Hepatocyte (in vitro differentiated cells): ENCODE measurements at regions not wholly inside any gene's neighbourhood (a gene's known extent, or its start where the extent isn't known, plus 50 kb on each side); places are given as distances from the start of the nearest gene placed in this dataset.

ENCODE experiments used
- DNase-seq: peaks from one replicate; pipeline ENCODE4 v3.0.0-alpha.2; 2016; ENCODE audit warnings: low spot score
- H2AFZ ChIP-seq: fragments of 200-600 bp; sonication (generic); 2 replicates; pipeline ENCODE4 v1.6.0; 2016; ENCODE audit warnings: antibody characterized with exemption, mild to moderate bottlenecking
- H3K27ac ChIP-seq: fragments of 200-600 bp; sonication (generic); 2 replicates; pipeline ENCODE4 v1.5.1; 2016; ENCODE audit warnings: mild to moderate bottlenecking
- H3K27me3 ChIP-seq: fragments of 200-600 bp; sonication (generic); 2 replicates; pipeline ENCODE4 v1.6.1; 2016
- H3K36me3 ChIP-seq: fragments of 200-600 bp; sonication (generic); replicated peaks from 2 replicates; pipeline ENCODE4 v1.5.1; 2016; ENCODE audit warnings: low read depth; ENCODE audit not compliant: insufficient read depth
- H3K4me1 ChIP-seq: fragments of 200-600 bp; sonication (generic); 2 replicates; pipeline ENCODE4 v1.5.1; 2016; ENCODE audit warnings: mild to moderate bottlenecking, moderate library complexity; ENCODE audit not compliant: insufficient read depth
- H3K4me2 ChIP-seq: fragments of 200-600 bp; sonication (generic); 2 replicates; pipeline ENCODE4 v1.6.0; 2016
- H3K4me3 ChIP-seq: fragments of 200-600 bp; sonication (generic); 2 replicates; pipeline ENCODE4 v1.5.1; 2016; ENCODE audit warnings: mild to moderate bottlenecking
- H3K79me2 ChIP-seq: fragments of 200-600 bp; sonication (generic); 2 replicates; pipeline ENCODE4 v1.6.0; 2017; ENCODE audit warnings: mild to moderate bottlenecking
- H3K9me2 ChIP-seq: fragments of 200-600 bp; sonication (generic); replicated peaks from 2 replicates; pipeline ENCODE4 v1.6.0; 2017; ENCODE audit warnings: mild to moderate bottlenecking; ENCODE audit not compliant: insufficient read depth
- H3K9me3 ChIP-seq: fragments of 200-600 bp; sonication (generic); 2 replicates; pipeline ENCODE4 v1.5.1; 2016; ENCODE audit warnings: low read depth, mild to moderate bottlenecking
- H4K20me1 ChIP-seq: fragments of 200-600 bp; sonication (generic); 2 replicates; pipeline ENCODE4 v1.6.0; 2016; ENCODE audit warnings: mild to moderate bottlenecking; ENCODE audit not compliant: insufficient read depth, poor library complexity, severe bottlenecking
- EZH2 ChIP-seq: fragments of 200-600 bp; sonication (generic); IDR thresholded peaks from 2 replicates; pipeline ENCODE4 v1.6.1; 2016; ENCODE audit warnings: antibody characterized with exemption, mild to moderate bottlenecking, borderline replicate concordance
- EZH2phosphoT487 ChIP-seq: fragments of 200-600 bp; sonication (generic); IDR thresholded peaks from one replicate; pipeline ENCODE4 v1.6.1; 2018; ENCODE audit warnings: antibody characterized with exemption, mild to moderate bottlenecking, low read depth, moderate library complexity; ENCODE audit not compliant: unreplicated experiment, severe bottlenecking
- WGBS: methylation state at CpG from one replicate; pipeline ENCODE4 v1.1.6; 2016; ENCODE audit warnings: low lambda C conversion rate; ENCODE audit errors: missing lambda C conversion rate; 5-methylcytosine and 5-hydroxymethylcytosine counted together
- TF ChIP-seq, protein P1 (sequence below): fragments of 200-600 bp; sonication (generic); IDR thresholded peaks from 2 replicates; pipeline ENCODE4 v1.5.1; 2016; ENCODE audit warnings: antibody characterized with exemption, mild to moderate bottlenecking; ENCODE audit not compliant: poor library complexity

DNA sequence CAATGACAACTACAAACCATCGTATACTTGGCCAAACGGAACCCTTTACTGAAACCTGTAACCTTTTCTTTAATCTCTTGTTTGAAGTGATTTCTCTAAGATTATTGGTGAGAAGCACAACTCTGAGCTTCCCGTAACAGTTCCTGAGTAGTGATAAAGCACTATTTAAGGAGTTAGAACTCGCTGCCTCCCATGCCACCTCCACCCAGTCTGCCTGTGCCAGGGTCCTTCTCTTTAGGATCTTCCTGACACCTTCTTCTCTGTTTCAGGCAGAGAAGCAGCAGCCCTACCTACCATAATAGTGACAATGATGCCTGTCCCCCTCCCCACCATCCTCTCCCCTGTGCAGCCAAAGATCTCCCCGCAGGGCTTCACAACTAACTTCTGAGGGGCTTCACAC, 330.6 kb downstream of the ZSWIM6 start:
- H3K4me2 ChIP-seq = no peak overlapping the region
- H3K27me3 ChIP-seq = no peaks in the 10 kb centered on the region
- H3K9me2 ChIP-seq = no peaks in the 10 kb centered on the region
- TF ChIP-seq, protein P1, sequence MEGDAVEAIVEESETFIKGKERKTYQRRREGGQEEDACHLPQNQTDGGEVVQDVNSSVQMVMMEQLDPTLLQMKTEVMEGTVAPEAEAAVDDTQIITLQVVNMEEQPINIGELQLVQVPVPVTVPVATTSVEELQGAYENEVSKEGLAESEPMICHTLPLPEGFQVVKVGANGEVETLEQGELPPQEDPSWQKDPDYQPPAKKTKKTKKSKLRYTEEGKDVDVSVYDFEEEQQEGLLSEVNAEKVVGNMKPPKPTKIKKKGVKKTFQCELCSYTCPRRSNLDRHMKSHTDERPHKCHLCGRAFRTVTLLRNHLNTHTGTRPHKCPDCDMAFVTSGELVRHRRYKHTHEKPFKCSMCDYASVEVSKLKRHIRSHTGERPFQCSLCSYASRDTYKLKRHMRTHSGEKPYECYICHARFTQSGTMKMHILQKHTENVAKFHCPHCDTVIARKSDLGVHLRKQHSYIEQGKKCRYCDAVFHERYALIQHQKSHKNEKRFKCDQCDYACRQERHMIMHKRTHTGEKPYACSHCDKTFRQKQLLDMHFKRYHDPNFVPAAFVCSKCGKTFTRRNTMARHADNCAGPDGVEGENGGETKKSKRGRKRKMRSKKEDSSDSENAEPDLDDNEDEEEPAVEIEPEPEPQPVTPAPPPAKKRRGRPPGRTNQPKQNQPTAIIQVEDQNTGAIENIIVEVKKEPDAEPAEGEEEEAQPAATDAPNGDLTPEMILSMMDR = no peak
- TF ChIP-seq EZH2 = no peak
- TF ChIP-seq EZH2phosphoT487 = no peak
- H3K79me2 ChIP-seq = no peaks in the 10 kb centered on the region
- WGBS = 90% methylated on average over 5 of the region's 5 CpGs
- no peaks in the 10 kb centered on the region for H3K4me1 ChIP-seq
- no peak for DNase-seq
- no peaks in the 10 kb centered on the region for H3K36me3 ChIP-seq
- H3K9me3 ChIP-seq = no peaks in the 10 kb centered on the region
- no peaks in the 10 kb centered on the region for H4K20me1 ChIP-seq
- H3K27ac ChIP-seq = no peak overlapping the region
- no peak overlapping the region for H3K4me3 ChIP-seq
- H2AFZ ChIP-seq = no peak overlapping the region

DNA sequence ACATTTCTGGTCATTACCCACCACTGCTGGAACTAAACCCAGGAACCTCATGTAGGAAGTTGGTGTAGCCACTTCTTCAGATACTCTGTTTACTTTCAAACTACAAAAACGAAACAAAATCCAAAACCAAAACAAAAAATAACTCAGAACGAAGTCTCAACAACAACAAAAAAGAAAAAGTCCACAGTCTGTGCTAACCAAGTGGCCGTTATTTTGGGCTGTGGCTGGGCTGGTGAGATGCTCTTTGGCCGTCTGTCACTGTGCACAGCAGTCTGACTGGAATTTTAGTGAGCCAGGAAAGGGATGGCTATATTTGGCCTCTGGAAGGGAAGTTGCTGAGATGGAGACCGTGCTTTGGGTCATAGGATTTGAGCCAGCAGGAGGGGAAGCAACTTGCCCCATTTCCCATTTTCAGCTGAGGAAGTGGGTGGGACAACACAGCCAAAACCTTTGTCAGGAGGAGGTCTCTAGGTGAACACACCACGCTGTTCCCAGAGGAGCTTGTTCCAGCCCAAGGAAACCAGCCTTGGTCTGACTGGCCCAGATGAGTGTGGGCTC, 334.1 kb downstream of the ZSWIM6 start:
- H3K9me2 ChIP-seq = no peaks in the 10 kb centered on the region
- WGBS = 87% methylated on average over 6 of the region's 6 CpGs
- H3K27me3 ChIP-seq = no peaks in the 10 kb centered on the region
- H3K36me3 ChIP-seq = no peaks in the 10 kb centered on the region
- H3K79me2 ChIP-seq = no peaks in the 10 kb centered on the region
- DNase-seq = no peak
- H3K27ac ChIP-seq = no peak overlapping the region
- no peak for TF ChIP-seq EZH2phosphoT487
- TF ChIP-seq, protein P1 = no peak
- no peak for TF ChIP-seq EZH2
- H4K20me1 ChIP-seq = no peaks in the 10 kb centered on the region
- H2AFZ ChIP-seq = no peak overlapping the region
- no peak overlapping the region for H3K4me2 ChIP-seq
- no peaks in the 10 kb centered on the region for H3K9me3 ChIP-seq
- no peaks in the 10 kb centered on the region for H3K4me1 ChIP-seq
- no peak overlapping the region for H3K4me3 ChIP-seq

DNA sequence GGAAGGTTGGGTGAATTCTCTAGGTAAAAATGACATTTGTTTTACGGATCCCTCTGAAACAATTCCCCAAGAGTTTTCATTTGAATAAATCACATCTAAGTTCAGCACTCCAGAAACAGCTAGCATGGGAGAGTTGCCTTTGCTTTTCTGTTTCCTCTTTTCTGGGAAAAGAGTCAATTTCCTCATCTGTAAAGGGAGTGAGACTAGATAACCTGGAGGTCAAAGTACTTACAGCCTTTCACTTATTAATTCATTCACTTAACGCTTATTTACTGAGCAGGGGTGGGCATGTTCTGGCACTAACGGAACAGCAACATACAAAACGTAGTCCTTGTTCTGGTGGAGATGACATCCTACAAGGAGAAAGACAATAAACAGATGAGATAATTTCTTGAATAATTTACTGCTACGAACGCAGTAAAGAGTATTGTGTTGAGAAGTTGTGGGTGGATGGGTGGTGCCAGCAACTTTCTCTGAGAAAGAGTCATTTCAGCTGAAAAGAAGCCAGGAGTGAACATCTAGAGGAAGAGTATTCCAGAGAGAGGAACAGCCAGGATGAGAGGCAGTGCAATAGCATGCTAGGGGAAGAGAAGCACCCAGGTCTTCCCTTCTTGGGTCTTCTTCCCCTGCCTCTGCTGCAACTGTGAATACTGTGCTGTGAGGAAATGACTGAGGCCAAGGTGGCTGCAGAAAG, 335.6 kb downstream of the ZSWIM6 start:
- H3K27ac ChIP-seq = no peak overlapping the region
- H3K4me1 ChIP-seq = peaks cover 4% of the 10 kb centered on the region
- H3K4me2 ChIP-seq = peak overlapping the region; percentile 31
- no peaks in the 10 kb centered on the region for H3K27me3 ChIP-seq
- TF ChIP-seq, protein P1 = no peak
- no peaks in the 10 kb centered on the region for H4K20me1 ChIP-seq
- H3K9me2 ChIP-seq = no peaks in the 10 kb centered on the region
- WGBS = 43% methylated on average over 6 of the region's 6 CpGs
- H3K36me3 ChIP-seq = no peaks in the 10 kb centered on the region
- no peaks in the 10 kb centered on the region for H3K79me2 ChIP-seq
- H3K9me3 ChIP-seq = no peaks in the 10 kb centered on the region
- H2AFZ ChIP-seq = no peak overlapping the region
- DNase-seq = no peak
- H3K4me3 ChIP-seq = no peak overlapping the region

DNA sequence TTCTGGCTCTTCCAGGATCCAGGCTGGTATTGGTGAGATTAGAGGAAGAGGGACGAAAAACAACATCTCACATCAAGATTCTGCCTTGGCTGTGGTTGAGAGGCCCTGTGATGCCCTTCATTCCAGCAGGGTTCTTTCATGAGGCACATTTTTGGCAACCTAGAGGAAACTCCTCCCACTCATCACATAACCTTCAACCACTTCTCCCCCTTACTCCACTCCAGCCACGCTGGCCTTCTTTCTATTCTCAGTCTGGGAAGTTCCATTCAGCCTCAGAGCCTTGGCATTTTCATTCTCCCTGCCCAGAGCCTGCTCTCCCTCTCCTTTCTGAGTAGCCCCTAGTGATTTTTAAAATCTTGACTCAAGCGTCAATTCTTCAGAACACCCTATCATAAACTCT, 337.5 kb downstream of the ZSWIM6 start:
- Histone ChIP-seq H3K27ac (no peak overlapping the region), H3K36me3 (no peaks in the 10 kb centered on the region), H3K9me2 (no peaks in the 10 kb centered on the region), H2AFZ (no peak overlapping the region), H3K4me2 (no peak overlapping the region), H4K20me1 (no peaks in the 10 kb centered on the region), H3K4me1 (peaks cover 17% of the 10 kb centered on the region), H3K4me3 (no peak overlapping the region), H3K9me3 (no peaks in the 10 kb centered on the region), H3K27me3 (no peaks in the 10 kb centered on the region), H3K79me2 (no peaks in the 10 kb centered on the region)
- 79% methylated on average over 3 of the region's 3 CpGs for WGBS
- no peak for DNase-seq
- TF ChIP-seq, protein P1 = no peak
- TF ChIP-seq EZH2phosphoT487 = no peak
- no peak for TF ChIP-seq EZH2
